ENCODE measurements at regions not wholly inside any gene's neighbourhood (a gene's known extent, or its start where the extent isn't known, plus 50 kb on each side); places are given as distances from the start of the nearest gene placed in this dataset.
"Not testable (repeated sequence)": the region's sequence is repeated elsewhere in the genome, so short reads cannot be mapped to it uniquely, and the experiment has no call there.

GRCh38 chr6:81624453-81624852 lies 128.0 kb downstream of the TENT5A start:
- DNase-seq (ENCODE audit: low read depth): no peak

- no peak for DNase-seq (ENCODE audit: low read depth)
Measured at GRCh38 chr6:81623106-81623759, 129.2 kb downstream of the TENT5A start.

- DNase-seq (ENCODE audit: low read depth): no peak
Measured at GRCh38 chr6:81621816-81622395, 130.6 kb downstream of the TENT5A start.

- no peak for DNase-seq (ENCODE audit: low read depth)
Measured at GRCh38 chr6:81614292-81614691, 138.2 kb downstream of the TENT5A start.

- no peak for DNase-seq (ENCODE audit: low read depth)
Measured at GRCh38 chr6:81613606-81614005, 138.9 kb downstream of the TENT5A start.

GRCh38 chr6:81612136-81612535 lies 140.3 kb downstream of the TENT5A start:
- no peak for DNase-seq (ENCODE audit: low read depth)

- no peak for DNase-seq (ENCODE audit: low read depth)
Measured at GRCh38 chr6:81609736-81610135, 142.7 kb downstream of the TENT5A start.

GRCh38 chr6:81608776-81609175 lies 143.7 kb downstream of the TENT5A start:
- DNase-seq (ENCODE audit: low read depth): no peak

GRCh38 chr6:81606965-81607381 lies 145.5 kb downstream of the TENT5A start:
- no peak for DNase-seq (ENCODE audit: low read depth)

GRCh38 chr6:81605526-81605925 lies 147.0 kb downstream of the TENT5A start:
- no peak for DNase-seq (ENCODE audit: low read depth)

GRCh38 chr6:81601918-81602317 lies 150.6 kb downstream of the TENT5A start:
- no peak for DNase-seq (ENCODE audit: low read depth)

GRCh38 chr6:81600488-81600887 lies 152.0 kb downstream of the TENT5A start:
- not testable (repeated sequence) for DNase-seq (ENCODE audit: low read depth)

GRCh38 chr6:81594501-81594900 lies 158.0 kb downstream of the TENT5A start:
- DNase-seq (ENCODE audit: low read depth): no peak

- DNase-seq (ENCODE audit: low read depth): no peak
Measured at GRCh38 chr6:81590314-81590691, 162.2 kb downstream of the TENT5A start.

- DNase-seq (ENCODE audit: low read depth): no peak
Measured at GRCh38 chr6:81589465-81590313, 162.8 kb downstream of the TENT5A start.

- DNase-seq (ENCODE audit: low read depth): not testable (repeated sequence)
Measured at GRCh38 chr6:81585686-81586085, 166.8 kb downstream of the TENT5A start.

GRCh38 chr6:81584156-81584555 lies 168.3 kb downstream of the TENT5A start:
- not testable (repeated sequence) for DNase-seq (ENCODE audit: low read depth)

- DNase-seq (ENCODE audit: low read depth): no peak
Measured at GRCh38 chr6:81575442-81575841, 177.0 kb downstream of the TENT5A start.

- no peak for DNase-seq (ENCODE audit: low read depth)
Measured at GRCh38 chr6:81572020-81572419, 180.5 kb downstream of the TENT5A start.

GRCh38 chr6:81570681-81571080 lies 181.8 kb downstream of the TENT5A start:
- no peak for DNase-seq (ENCODE audit: low read depth)

GRCh38 chr6:81568973-81569372 lies 183.5 kb downstream of the TENT5A start:
- no peak for DNase-seq (ENCODE audit: low read depth)

- DNase-seq (ENCODE audit: low read depth): no peak
Measured at GRCh38 chr6:81565071-81565470, 187.4 kb downstream of the TENT5A start.

GRCh38 chr6:81564470-81565068 lies 187.9 kb downstream of the TENT5A start:
- no peak for DNase-seq (ENCODE audit: low read depth)
